ENCODE measurements at regions not wholly inside any gene's neighbourhood (a gene's known extent, or its start where the extent isn't known, plus 50 kb on each side); places are given as distances from the start of the nearest gene placed in this dataset.

DNA sequence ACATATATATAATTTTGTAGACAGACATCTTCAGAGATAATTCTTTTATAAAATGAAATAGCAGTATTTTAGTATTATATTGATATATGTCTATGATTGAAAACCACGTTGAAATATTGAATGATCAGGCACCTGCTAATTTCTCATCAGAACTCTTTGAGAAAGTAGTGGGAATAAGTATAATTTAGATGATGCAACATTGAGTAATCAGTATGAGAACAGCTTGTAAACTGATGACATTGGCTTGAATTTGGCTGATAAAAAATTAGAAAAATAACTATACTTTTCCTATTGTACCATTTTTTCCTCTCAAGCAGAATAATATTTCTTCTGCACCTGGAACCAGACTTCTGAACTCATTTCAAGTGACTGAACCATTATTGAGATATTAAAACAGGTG is 1316.8 kb downstream of the NCAM2 start:
- DNase-seq (ENCODE audit: low spot score in 2 of 2): no peak
- Histone ChIP-seq H3K27me3 (no peaks in the 10 kb centered on the region), H3K4me3 (no peak overlapping the region), H3K4me1 (no peaks in the 10 kb centered on the region), H3K9me3 (peaks cover 6% of the 10 kb centered on the region), H3K36me3 (no peaks in the 10 kb centered on the region), H3K27ac (no peak overlapping the region)
- TF ChIP-seq EP300 (IDR thresholded peaks at IDR 0.05) (no peak), POLR2AphosphoS5 (IDR thresholded peaks at IDR 0.05) (no peak), POLR2A (IDR thresholded peaks at IDR 0.05) (no peak)
- TF ChIP-seq, protein P1, sequence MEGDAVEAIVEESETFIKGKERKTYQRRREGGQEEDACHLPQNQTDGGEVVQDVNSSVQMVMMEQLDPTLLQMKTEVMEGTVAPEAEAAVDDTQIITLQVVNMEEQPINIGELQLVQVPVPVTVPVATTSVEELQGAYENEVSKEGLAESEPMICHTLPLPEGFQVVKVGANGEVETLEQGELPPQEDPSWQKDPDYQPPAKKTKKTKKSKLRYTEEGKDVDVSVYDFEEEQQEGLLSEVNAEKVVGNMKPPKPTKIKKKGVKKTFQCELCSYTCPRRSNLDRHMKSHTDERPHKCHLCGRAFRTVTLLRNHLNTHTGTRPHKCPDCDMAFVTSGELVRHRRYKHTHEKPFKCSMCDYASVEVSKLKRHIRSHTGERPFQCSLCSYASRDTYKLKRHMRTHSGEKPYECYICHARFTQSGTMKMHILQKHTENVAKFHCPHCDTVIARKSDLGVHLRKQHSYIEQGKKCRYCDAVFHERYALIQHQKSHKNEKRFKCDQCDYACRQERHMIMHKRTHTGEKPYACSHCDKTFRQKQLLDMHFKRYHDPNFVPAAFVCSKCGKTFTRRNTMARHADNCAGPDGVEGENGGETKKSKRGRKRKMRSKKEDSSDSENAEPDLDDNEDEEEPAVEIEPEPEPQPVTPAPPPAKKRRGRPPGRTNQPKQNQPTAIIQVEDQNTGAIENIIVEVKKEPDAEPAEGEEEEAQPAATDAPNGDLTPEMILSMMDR (IDR thresholded peaks at IDR 0.05): no peak
- WGBS: 77% methylated on average over 1 of the region's 1 CpG

DNA sequence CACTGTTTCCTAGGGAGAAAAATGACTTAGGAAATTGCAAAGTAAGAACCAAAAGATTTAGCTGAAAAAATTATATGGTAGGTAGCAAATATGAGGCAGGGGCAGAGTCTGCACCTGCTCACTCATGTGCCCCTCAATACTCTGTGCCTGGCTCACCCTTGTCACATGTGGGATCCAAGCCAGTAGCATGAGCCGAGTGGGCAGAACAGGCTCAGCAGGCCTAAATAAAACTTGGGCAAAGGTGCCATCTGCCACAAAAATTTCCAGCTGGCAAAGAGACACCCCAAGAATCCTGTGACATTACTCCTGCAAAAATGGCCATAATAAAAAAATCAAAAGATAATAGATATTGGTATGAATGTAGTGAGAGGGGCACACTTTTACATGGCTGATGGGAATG is 1321.2 kb downstream of the NCAM2 start:
- Histone ChIP-seq H3K36me3 (no peaks in the 10 kb centered on the region), H3K27ac (no peak overlapping the region), H3K27me3 (no peaks in the 10 kb centered on the region), H3K4me1 (no peaks in the 10 kb centered on the region), H3K4me3 (no peak overlapping the region), H3K9me3 (peaks cover 6% of the 10 kb centered on the region)
- WGBS: 68% methylated on average over 1 of the region's 1 CpG
- TF ChIP-seq POLR2AphosphoS5 (IDR thresholded peaks at IDR 0.05) (no peak), EP300 (IDR thresholded peaks at IDR 0.05) (no peak), POLR2A (IDR thresholded peaks at IDR 0.05) (no peak)
- TF ChIP-seq, protein P1 (IDR thresholded peaks at IDR 0.05): no peak
- DNase-seq (ENCODE audit: low spot score in 2 of 2): no peak

DNA sequence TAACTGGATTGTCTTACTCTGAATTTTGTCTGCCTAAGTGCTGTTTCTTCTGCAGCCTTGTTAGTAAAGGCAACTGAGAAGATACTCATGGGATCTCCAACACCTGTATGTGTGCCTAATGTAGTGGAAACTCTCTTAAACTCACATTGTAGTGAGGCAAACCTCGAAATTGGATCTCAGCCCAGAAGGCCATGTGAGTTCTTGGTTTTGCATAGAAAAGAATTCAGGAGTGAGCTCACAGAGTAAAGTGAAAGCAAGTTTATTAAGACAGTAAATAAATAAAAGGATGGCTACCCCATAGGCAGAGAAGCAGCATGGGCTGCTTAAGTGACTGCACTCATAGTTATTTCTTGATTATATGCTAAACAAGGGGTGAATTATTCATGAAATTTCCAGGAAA is 1344.7 kb downstream of the NCAM2 start:
- Histone ChIP-seq H3K27ac (no peak overlapping the region), H3K9me3 (no peaks in the 10 kb centered on the region), H3K4me1 (no peaks in the 10 kb centered on the region), H3K36me3 (no peaks in the 10 kb centered on the region), H3K4me3 (no peak overlapping the region), H3K27me3 (no peaks in the 10 kb centered on the region)
- TF ChIP-seq POLR2A (IDR thresholded peaks at IDR 0.05): no peak
- TF ChIP-seq EP300 (IDR thresholded peaks at IDR 0.05): no peak
- TF ChIP-seq, protein P1 (IDR thresholded peaks at IDR 0.05): no peak
- TF ChIP-seq POLR2AphosphoS5 (IDR thresholded peaks at IDR 0.05): no peak
- no peak for DNase-seq (ENCODE audit: low spot score in 2 of 2)
- 26% methylated on average over 1 of the region's 1 CpG for WGBS

DNA sequence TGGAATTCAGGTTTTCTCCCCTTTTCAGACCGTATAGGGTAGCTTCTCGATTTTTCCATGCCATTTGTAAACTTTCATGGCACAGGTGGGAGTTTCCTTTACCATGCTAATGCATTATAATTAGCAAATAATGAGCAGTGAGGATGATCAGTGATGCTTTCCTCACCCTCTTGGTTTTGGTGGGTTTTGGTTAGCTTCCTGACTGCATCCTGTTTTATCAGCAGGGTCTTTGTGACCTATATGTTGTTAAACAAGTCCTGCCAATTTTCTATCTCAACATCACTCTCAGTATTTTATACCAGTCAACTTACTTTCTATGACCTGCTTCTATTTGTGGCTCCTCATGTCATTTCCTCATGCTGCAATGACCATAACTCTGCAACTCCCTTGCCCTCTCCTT is 1345.1 kb downstream of the NCAM2 start:
- DNase-seq (ENCODE audit: low spot score in 2 of 2): no peak
- Histone ChIP-seq H3K27ac (no peak overlapping the region), H3K4me3 (no peak overlapping the region), H3K4me1 (no peaks in the 10 kb centered on the region), H3K27me3 (no peaks in the 10 kb centered on the region), H3K36me3 (no peaks in the 10 kb centered on the region), H3K9me3 (no peaks in the 10 kb centered on the region)
- 66% methylated on average over 2 of the region's 2 CpGs for WGBS
- TF ChIP-seq POLR2A (IDR thresholded peaks at IDR 0.05) (no peak), EP300 (IDR thresholded peaks at IDR 0.05) (no peak), POLR2AphosphoS5 (IDR thresholded peaks at IDR 0.05) (no peak)
- TF ChIP-seq, protein P1 (IDR thresholded peaks at IDR 0.05): no peak

DNA sequence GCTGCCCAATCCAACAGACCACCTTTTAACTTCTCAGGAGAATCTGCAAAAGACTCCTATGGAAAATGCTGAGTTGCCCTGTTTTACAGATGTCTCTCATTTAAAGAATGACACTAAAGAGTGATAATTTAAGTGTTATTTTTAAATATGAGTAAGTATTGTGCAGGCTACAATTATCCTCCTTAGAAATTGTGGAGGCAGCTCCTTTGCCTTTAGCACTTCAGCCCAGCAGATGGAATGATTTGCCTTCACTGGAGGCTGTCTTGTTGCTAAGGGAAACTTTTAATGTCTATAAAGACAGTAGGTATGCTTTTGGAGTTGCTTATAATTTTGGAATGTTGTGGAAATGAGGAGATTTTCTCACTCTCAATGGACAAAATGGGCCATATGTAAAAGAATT is 1345.5 kb downstream of the NCAM2 start:
- Histone ChIP-seq H3K36me3 (no peaks in the 10 kb centered on the region), H3K9me3 (no peaks in the 10 kb centered on the region), H3K4me3 (no peak overlapping the region), H3K4me1 (no peaks in the 10 kb centered on the region), H3K27ac (no peak overlapping the region), H3K27me3 (no peaks in the 10 kb centered on the region)
- TF ChIP-seq EP300 (IDR thresholded peaks at IDR 0.05) (no peak), POLR2AphosphoS5 (IDR thresholded peaks at IDR 0.05) (no peak), POLR2A (IDR thresholded peaks at IDR 0.05) (no peak)
- TF ChIP-seq, protein P1 (IDR thresholded peaks at IDR 0.05): no peak
- no peak for DNase-seq (ENCODE audit: low spot score in 2 of 2)

Data from suprapubic skin (tissue), 4 donors.